ENCODE measurements at regions not wholly inside any gene's neighbourhood (a gene's known extent, or its start where the extent isn't known, plus 50 kb on each side); places are given as distances from the start of the nearest gene placed in this dataset.

DNA sequence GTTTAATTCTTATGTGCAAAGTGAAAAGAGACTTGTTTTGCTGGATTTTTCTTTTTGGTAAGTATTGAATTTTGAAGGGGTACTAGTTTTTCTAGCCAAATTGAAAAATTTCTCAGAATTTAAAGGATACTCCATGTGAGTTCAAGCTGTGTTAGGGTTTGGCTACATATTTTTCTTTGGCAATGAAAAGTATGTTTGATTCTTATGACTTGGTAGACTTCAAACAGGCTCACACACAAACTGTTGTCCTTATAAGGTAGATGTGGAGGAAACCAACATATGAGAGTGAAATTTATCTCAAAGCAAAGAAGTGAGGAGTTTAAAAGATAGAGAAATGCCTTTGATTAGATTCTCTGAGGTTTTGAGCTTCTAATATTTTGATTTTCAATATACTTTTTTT, 356.7 kb downstream of the BCKDHB start:
- no peak for TF ChIP-seq POLR2A (IDR thresholded peaks at IDR 0.05)
- TF ChIP-seq, protein P1, sequence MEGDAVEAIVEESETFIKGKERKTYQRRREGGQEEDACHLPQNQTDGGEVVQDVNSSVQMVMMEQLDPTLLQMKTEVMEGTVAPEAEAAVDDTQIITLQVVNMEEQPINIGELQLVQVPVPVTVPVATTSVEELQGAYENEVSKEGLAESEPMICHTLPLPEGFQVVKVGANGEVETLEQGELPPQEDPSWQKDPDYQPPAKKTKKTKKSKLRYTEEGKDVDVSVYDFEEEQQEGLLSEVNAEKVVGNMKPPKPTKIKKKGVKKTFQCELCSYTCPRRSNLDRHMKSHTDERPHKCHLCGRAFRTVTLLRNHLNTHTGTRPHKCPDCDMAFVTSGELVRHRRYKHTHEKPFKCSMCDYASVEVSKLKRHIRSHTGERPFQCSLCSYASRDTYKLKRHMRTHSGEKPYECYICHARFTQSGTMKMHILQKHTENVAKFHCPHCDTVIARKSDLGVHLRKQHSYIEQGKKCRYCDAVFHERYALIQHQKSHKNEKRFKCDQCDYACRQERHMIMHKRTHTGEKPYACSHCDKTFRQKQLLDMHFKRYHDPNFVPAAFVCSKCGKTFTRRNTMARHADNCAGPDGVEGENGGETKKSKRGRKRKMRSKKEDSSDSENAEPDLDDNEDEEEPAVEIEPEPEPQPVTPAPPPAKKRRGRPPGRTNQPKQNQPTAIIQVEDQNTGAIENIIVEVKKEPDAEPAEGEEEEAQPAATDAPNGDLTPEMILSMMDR (IDR thresholded peaks at IDR 0.05) = no peak
- no peak for TF ChIP-seq POLR2AphosphoS5 (IDR thresholded peaks at IDR 0.05)

All from prostate gland (tissue), 2 donors.